ENCODE measurements at regions not wholly inside any gene's neighbourhood (a gene's known extent, or its start where the extent isn't known, plus 50 kb on each side); places are given as distances from the start of the nearest gene placed in this dataset.

DNA sequence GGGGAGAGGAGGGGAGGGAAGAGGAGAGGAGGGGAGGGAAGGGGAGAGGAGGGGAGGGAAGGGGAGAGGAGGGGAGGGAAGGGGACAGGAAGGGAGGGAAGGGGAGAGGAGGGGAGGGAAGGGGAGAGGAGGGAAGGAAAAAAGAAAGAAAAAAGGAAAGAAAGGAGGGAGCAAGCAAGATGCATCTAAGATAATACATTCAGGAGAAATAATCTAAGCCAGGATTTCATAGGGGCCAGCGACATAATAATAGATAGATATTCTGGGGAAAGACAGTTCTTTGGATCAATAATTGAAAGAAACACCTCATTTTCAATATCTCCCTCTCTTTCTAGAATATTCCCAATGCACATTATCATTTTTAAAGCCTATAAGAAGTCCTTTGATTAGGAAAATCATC lies 328.9 kb upstream of the ID2 start:
- Histone ChIP-seq H2AK5ac (ENCODE audit: insufficient read length, low read length) (no peak overlapping the region), H2AFZ (ENCODE audit: low read length) (no peak overlapping the region), H3K14ac (ENCODE audit: insufficient read depth, low read length) (no peak overlapping the region), H3K4me1 (ENCODE audit: insufficient read depth, low read length) (no peaks in the 10 kb centered on the region), H2BK15ac (ENCODE audit: low read depth, low read length) (no peak overlapping the region), H3K27ac (ENCODE audit: insufficient read length, low read depth, low read length) (no peak overlapping the region), H3K79me1 (ENCODE audit: insufficient read depth, low read depth, low read length, poor library complexity, severe bottlenecking) (no peaks in the 10 kb centered on the region), H4K8ac (replicated peaks; ENCODE audit: insufficient read length, low read depth, low read length) (no peak overlapping the region), H4K20me1 (ENCODE audit: control insufficient read depth, insufficient read depth, insufficient read length) (no peaks in the 10 kb centered on the region), H3K23me2 (ENCODE audit: insufficient read length, low read depth, low read length, poor library complexity, severe bottlenecking) (no peaks in the 10 kb centered on the region), H3K9me3 (ENCODE audit: control insufficient read depth, low read depth, low read length) (no peaks in the 10 kb centered on the region), H2BK20ac (ENCODE audit: low read depth, low read length, poor library complexity, severe bottlenecking) (no peak overlapping the region), H2BK12ac (ENCODE audit: insufficient read length, low read depth, low read length) (no peak overlapping the region), H3K18ac (ENCODE audit: insufficient read length, low read depth, low read length) (no peak overlapping the region), H3K27me3 (ENCODE audit: insufficient read depth, low read length) (no peaks in the 10 kb centered on the region), H4K91ac (ENCODE audit: insufficient read length, low read depth, low read length) (no peak overlapping the region), H3K56ac (ENCODE audit: insufficient read length, low read depth, low read length) (no peak overlapping the region), H2BK5ac (ENCODE audit: insufficient read length, low read length) (no peak overlapping the region), H3K23ac (ENCODE audit: insufficient read length, low read depth, low read length) (no peak overlapping the region), H3K4ac (ENCODE audit: low read depth, low read length) (no peak overlapping the region), H3K79me2 (ENCODE audit: insufficient read depth, low read length) (no peaks in the 10 kb centered on the region), H3K4me2 (ENCODE audit: insufficient read depth, insufficient read length, low read length) (no peak overlapping the region), H4K5ac (ENCODE audit: insufficient read length, low read depth, low read length) (no peak overlapping the region), H3K9ac (ENCODE audit: extremely low read depth, insufficient read length, low read length) (no peak overlapping the region), H2BK120ac (ENCODE audit: low read depth, low read length, poor library complexity, severe bottlenecking) (no peak overlapping the region), H3T11ph (ENCODE audit: low read length) (no peak overlapping the region)
- Mint-ChIP-seq H3K4me1 (no peaks in the 10 kb centered on the region; a peak in 2 of 4 replicates), H3K27me3 (ENCODE audit: low read depth) (peaks cover 1% of the 10 kb centered on the region; the same call in 1 of the 2 replicates), H3K9me3 (peaks cover 3 to 9% of the 10 kb centered on the region in 2 experiments; a peak in 3 of 5 replicates), H3K36me3 (ENCODE audit: insufficient read depth in 1 of 3, low read depth in 3 of 3) (peaks cover 0 to 4% (median 0%) of the 10 kb centered on the region in 3 experiments; a peak in 1 of 7 replicates), H3K4me3 (no peak overlapping the region), H3K27ac (no peak overlapping the region)
- WGBS (ENCODE audit: extremely low coverage, insufficient read length, low lambda C conversion rate), result no CpG with 5 or more reads among the region's 1 CpG
- TF ChIP-seq, protein P1, sequence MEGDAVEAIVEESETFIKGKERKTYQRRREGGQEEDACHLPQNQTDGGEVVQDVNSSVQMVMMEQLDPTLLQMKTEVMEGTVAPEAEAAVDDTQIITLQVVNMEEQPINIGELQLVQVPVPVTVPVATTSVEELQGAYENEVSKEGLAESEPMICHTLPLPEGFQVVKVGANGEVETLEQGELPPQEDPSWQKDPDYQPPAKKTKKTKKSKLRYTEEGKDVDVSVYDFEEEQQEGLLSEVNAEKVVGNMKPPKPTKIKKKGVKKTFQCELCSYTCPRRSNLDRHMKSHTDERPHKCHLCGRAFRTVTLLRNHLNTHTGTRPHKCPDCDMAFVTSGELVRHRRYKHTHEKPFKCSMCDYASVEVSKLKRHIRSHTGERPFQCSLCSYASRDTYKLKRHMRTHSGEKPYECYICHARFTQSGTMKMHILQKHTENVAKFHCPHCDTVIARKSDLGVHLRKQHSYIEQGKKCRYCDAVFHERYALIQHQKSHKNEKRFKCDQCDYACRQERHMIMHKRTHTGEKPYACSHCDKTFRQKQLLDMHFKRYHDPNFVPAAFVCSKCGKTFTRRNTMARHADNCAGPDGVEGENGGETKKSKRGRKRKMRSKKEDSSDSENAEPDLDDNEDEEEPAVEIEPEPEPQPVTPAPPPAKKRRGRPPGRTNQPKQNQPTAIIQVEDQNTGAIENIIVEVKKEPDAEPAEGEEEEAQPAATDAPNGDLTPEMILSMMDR (conservative IDR thresholded peaks at IDR 0.05), result no peak
- DNase-seq, result no peak

Measured in H9 (cell line).